ENCODE measurements at regions not wholly inside any gene's neighbourhood (a gene's known extent, or its start where the extent isn't known, plus 50 kb on each side); places are given as distances from the start of the nearest gene placed in this dataset.

- WGBS (ENCODE audit: missing lambda C conversion rate): 50% methylated on average over 5 of the region's 5 CpGs
- ChIA-PET CTCF (no interaction called here), POLR2A (no interaction called here)
- H3K27ac ChIP-seq: no peak overlapping the region
- ATAC-seq (no peak), DNase-seq (ENCODE audit: low read depth in 1 of 2, low spot score in 1 of 2) (peak in 1 of 2 experiments; percentile 1), FAIRE-seq (no peak)
- no peaks in the 10 kb centered on the region for H3K9me3 ChIP-seq
- no peaks in the 10 kb centered on the region for H3K4me1 ChIP-seq
- TF ChIP-seq EHMT2 (IDR thresholded peaks at IDR 0.05; ENCODE audit: low read depth) (no peak), RCOR1 (IDR thresholded peaks at IDR 0.05; ENCODE audit: low read depth, low read length) (no peak), HOXA7 (CRISPR knock-in tag; IDR thresholded peaks at IDR 0.05) (no peak), ZNF302 (CRISPR knock-in tag; IDR thresholded peaks at IDR 0.05) (no peak), MAZ (IDR thresholded peaks at IDR 0.05; ENCODE audit: borderline replicate concordance, low read depth, low read length) (no peak), CHD4 (IDR thresholded peaks at IDR 0.05; ENCODE audit: borderline replicate concordance) (no peak), PBX3 (IDR thresholded peaks at IDR 0.05) (no peak), KDM5A (IDR thresholded peaks at IDR 0.05) (no peak), FOXS1 (CRISPR knock-in tag; IDR thresholded peaks at IDR 0.05) (no peak), HMGXB4 (CRISPR knock-in tag; IDR thresholded peaks at IDR 0.05; ENCODE audit: borderline replicate concordance) (no peak)
- H3K4me3 ChIP-seq: no peak overlapping the region
- no peak overlapping the region for H3K4me2 ChIP-seq
Measured at GRCh38 chr2:210895132-210895531, 338.7 kb downstream of the CPS1 start.

GRCh38 chr2:210899131-210899530 is 342.7 kb downstream of the CPS1 start:
- ChIA-PET CTCF (no interaction called here), POLR2A (no interaction called here)
- TF ChIP-seq BHLHE40 (IDR thresholded peaks at IDR 0.05; ENCODE audit: low read depth, low read length) (no peak), NR3C1 (IDR thresholded peaks at IDR 0.05) (no peak), ATOH8 (CRISPR knock-in tag; IDR thresholded peaks at IDR 0.05; ENCODE audit: low read depth) (no peak), PBX3 (IDR thresholded peaks at IDR 0.05) (no peak)
- FAIRE-seq: no peak
- peak in 1 of 2 experiments; percentile 1 for DNase-seq (ENCODE audit: low read depth in 1 of 2, low spot score in 1 of 2)
- H3K9me3 ChIP-seq: no peaks in the 10 kb centered on the region
- 0% methylated on average over 3 of the region's 3 CpGs for WGBS (ENCODE audit: missing lambda C conversion rate)
- no peak overlapping the region for H3K27ac ChIP-seq
- no peak overlapping the region for H3K4me2 ChIP-seq
- no peak overlapping the region for H3K4me3 ChIP-seq
- ATAC-seq: no peak
- H3K4me1 ChIP-seq: no peaks in the 10 kb centered on the region

- H3K4me3 ChIP-seq: no peak overlapping the region
- 69% methylated on average over 4 of the region's 4 CpGs for WGBS (ENCODE audit: missing lambda C conversion rate)
- FAIRE-seq (no peak), ATAC-seq (no peak), DNase-seq (ENCODE audit: low read depth in 1 of 2, low spot score in 1 of 2) (no peak)
- no peaks in the 10 kb centered on the region for H3K4me1 ChIP-seq
- no peaks in the 10 kb centered on the region for H3K9me3 ChIP-seq
- POLR2A ChIA-PET: no interaction called here
- no peak for TF ChIP-seq JUN (IDR thresholded peaks at IDR 0.05)
- TF ChIP-seq GATA3 (IDR thresholded peaks at IDR 0.05; ENCODE audit: borderline replicate concordance): no peak
- TF ChIP-seq CTCF (IDR thresholded peaks at IDR 0.05): no peak
- TF ChIP-seq CHD4 (IDR thresholded peaks at IDR 0.05; ENCODE audit: borderline replicate concordance): no peak
- no peak for TF ChIP-seq EP300 (IDR thresholded peaks at IDR 0.05)
- no peak for TF ChIP-seq FOSB (CRISPR knock-in tag; IDR thresholded peaks at IDR 0.05)
- TF ChIP-seq POLR2AphosphoS2 (conservative IDR thresholded peaks at IDR 0.05; ENCODE audit: low read length): no peak
- no peak for TF ChIP-seq EHMT2 (IDR thresholded peaks at IDR 0.05; ENCODE audit: low read depth)
- TF ChIP-seq FOXS1 (CRISPR knock-in tag; IDR thresholded peaks at IDR 0.05): no peak
- TF ChIP-seq EHF (CRISPR knock-in tag; IDR thresholded peaks at IDR 0.05): no peak
- no peak for TF ChIP-seq HMGXB4 (CRISPR knock-in tag; IDR thresholded peaks at IDR 0.05; ENCODE audit: borderline replicate concordance)
- no peak for TF ChIP-seq RCOR1 (IDR thresholded peaks at IDR 0.05; ENCODE audit: low read depth, low read length)
- TF ChIP-seq TFCP2L1 (CRISPR knock-in tag; IDR thresholded peaks at IDR 0.05): no peak
- no peak for TF ChIP-seq ZSCAN20 (CRISPR knock-in tag; IDR thresholded peaks at IDR 0.05)
- TF ChIP-seq SMC3 (IDR thresholded peaks at IDR 0.05): no peak
- TF ChIP-seq KDM1A (IDR thresholded peaks at IDR 0.05; ENCODE audit: low read depth): no peak
- H3K4me2 ChIP-seq: no peak overlapping the region
- CTCF ChIA-PET: no interaction called here
- no peak overlapping the region for H3K27ac ChIP-seq
Measured at GRCh38 chr2:210901326-210901725, 344.9 kb downstream of the CPS1 start.

Data from A549 (cell line).